B cell (primary cell): ENCODE measurements at regions not wholly inside any gene's neighbourhood (a gene's known extent, or its start where the extent isn't known, plus 50 kb on each side); places are given as distances from the start of the nearest gene placed in this dataset.

Source experiments
- ATAC-seq: fragments of 200-7000 bp; cut with Tn5 transposase; one replicate; pipeline ENCODE4 v1.10.0; 2021; ENCODE audit warnings: low read depth, mild to moderate bottlenecking, moderate number of reproducible peaks, moderate library complexity
- CTCF ChIA-PET: fragments of 350-600 bp; sonication (Branson Sonifier 250); formaldehyde crosslinking; loops from one replicate; lab custom pipeline; 2021; ENCODE audit warnings: antibody characterized with exemption, inconsistent platforms; lab: Charles Lee
- POLR2A ChIA-PET: fragments of 350-600 bp; sonication (Branson Sonifier 250); formaldehyde crosslinking; loops from one replicate; lab custom pipeline; 2021; ENCODE audit warnings: antibody characterized with exemption; lab: Charles Lee
- DNase-seq: peaks from one replicate; pipeline ENCODE4 v3.0.0; 2013
- H2AFZ ChIP-seq: 2 replicates; pipeline ENCODE4 v1.6.1; 2012; ENCODE audit warnings: mild to moderate bottlenecking, low read depth, low read length; ENCODE audit not compliant: insufficient read depth, poor library complexity, severe bottlenecking
- H3K27ac ChIP-seq, 2 donors: 1 replicate in 1 of 2; 2 replicates in 1 of 2; pipeline ENCODE4 v1.5.1; 2012 to 2013; ENCODE audit warnings: low read length in 2 of 2, mild to moderate bottlenecking in 2 of 2, moderate library complexity in 1 of 2
- H3K27me3 ChIP-seq, 4 experiments: fragments of 200-600 bp in 1 of 4; sonication (generic) in 1 of 4; replicated peaks in 1 of 4; 1 replicate in 2 of 4; 2 replicates in 2 of 4; pipeline versions ENCODE4 v1.6.1 to v1.7.0; 2013 to 2016; ENCODE audit warnings: low read length in 3 of 4, mild to moderate bottlenecking in 2 of 4, mixed read lengths in 1 of 4, moderate library complexity in 1 of 4; ENCODE audit not compliant: insufficient read depth in 4 of 4, control insufficient read depth in 3 of 4; ENCODE audit errors: control extremely low read depth in 1 of 4
- H3K36me3 ChIP-seq, 2 experiments: replicated peaks in 1 of 2; 1 replicate in 1 of 2; 2 replicates in 1 of 2; pipeline versions ENCODE4 v1.6.1 to v1.7.1; 2013; ENCODE audit warnings: low read length in 1 of 2; ENCODE audit not compliant: insufficient read depth in 2 of 2, control insufficient read depth in 1 of 2; ENCODE audit errors: control extremely low read depth in 1 of 2, extremely low read depth in 1 of 2
- H3K4me1 ChIP-seq, 2 donors: fragments of 200-600 bp in 1 of 2; sonication (generic) in 1 of 2; 1 replicate in 1 of 2; 2 replicates in 1 of 2; pipeline versions ENCODE4 v1.5.1 to v1.6.1; 2013 to 2017; ENCODE audit warnings: low read length in 2 of 2; ENCODE audit not compliant: control insufficient read depth in 2 of 2, insufficient read depth in 2 of 2
- H3K4me2 ChIP-seq: replicated peaks from 2 replicates; pipeline ENCODE3; 2012; ENCODE audit warnings: mild to moderate bottlenecking, low read depth, low read length; ENCODE audit not compliant: poor library complexity, severe bottlenecking
- H3K4me3 ChIP-seq, 5 experiments: fragments of 200-600 bp in 1 of 5; sonication (generic) in 1 of 5; 1 replicate in 3 of 5; 2 replicates in 2 of 5; pipeline versions ENCODE4 v1.5.1 to v1.7.0; 2011 to 2016; ENCODE audit warnings: low read length in 4 of 5, mild to moderate bottlenecking in 4 of 5, low read depth in 2 of 5, control low read depth in 1 of 5, moderate library complexity in 1 of 5; ENCODE audit not compliant: insufficient read depth in 1 of 5; ENCODE audit errors: control extremely low read depth in 1 of 5, extremely low read depth in 1 of 5
- H3K79me2 ChIP-seq: fragments of 200-600 bp; sonication (generic); one replicate; pipeline ENCODE4 v1.6.0; 2016; ENCODE audit warnings: low read length; ENCODE audit not compliant: control insufficient read depth, insufficient read depth
- H3K9ac ChIP-seq: fragments of 200-600 bp; sonication (generic); 2 replicates; pipeline ENCODE4 v1.6.1; 2017; ENCODE audit warnings: mild to moderate bottlenecking, low read length, moderate library complexity
- H3K9me3 ChIP-seq, 3 donors: one replicate each; pipeline versions ENCODE4 v1.6.1 to v1.7.1; 2013; ENCODE audit warnings: low read length in 2 of 3; ENCODE audit not compliant: control insufficient read depth in 2 of 3, insufficient read depth in 1 of 3; ENCODE audit errors: control extremely low read depth in 1 of 3
- H4K20me1 ChIP-seq: 2 replicates; pipeline ENCODE4 v1.6.0; 2012; ENCODE audit warnings: mild to moderate bottlenecking, low read length; ENCODE audit not compliant: insufficient read depth, control insufficient read depth, poor library complexity, severe bottlenecking
- H3K27ac Mint-ChIP-seq: one replicate; pipeline ENCODE4 v1.8.0; 2021; ENCODE audit warnings: mixed read lengths
- H3K27me3 Mint-ChIP-seq: one replicate; pipeline ENCODE4 v1.8.0; 2021; ENCODE audit warnings: mixed read lengths
- H3K4me1 Mint-ChIP-seq: one replicate; pipeline ENCODE4 v1.8.0; 2021; ENCODE audit warnings: mixed read lengths
- H3K4me3 Mint-ChIP-seq: one replicate; pipeline ENCODE4 v1.8.0; 2021; ENCODE audit warnings: mixed read lengths
- H3K9me3 Mint-ChIP-seq: one replicate; pipeline ENCODE4 v1.8.0; 2022; ENCODE audit warnings: mixed read lengths; ENCODE audit not compliant: insufficient read depth
- EZH2 ChIP-seq: IDR thresholded peaks from 2 replicates; pipeline ENCODE4 v1.6.1; 2012; ENCODE audit warnings: borderline replicate concordance, low read depth, mild to moderate bottlenecking, moderate library complexity, low read length; ENCODE audit not compliant: insufficient read depth, poor library complexity, severe bottlenecking
- WGBS: methylation state at CpG from one replicate; pipeline ENCODE4 v1.1.5; 2013; ENCODE audit warnings: missing lambda C conversion rate; ENCODE audit not compliant: insufficient coverage; 5-methylcytosine and 5-hydroxymethylcytosine counted together
- intact Hi-C: fragments of 100-400 bp; cut with micrococcal nuclease; formaldehyde crosslinking; loops from one replicate; pipeline ENCODE4 v1.10.0; 2022
- TF ChIP-seq, protein P1 (sequence below): fragments of 200-600 bp; IDR thresholded peaks from one replicate; pipeline ENCODE4 v1.8.0; 2022; ENCODE audit warnings: antibody characterized with exemption, mild to moderate bottlenecking

DNA sequence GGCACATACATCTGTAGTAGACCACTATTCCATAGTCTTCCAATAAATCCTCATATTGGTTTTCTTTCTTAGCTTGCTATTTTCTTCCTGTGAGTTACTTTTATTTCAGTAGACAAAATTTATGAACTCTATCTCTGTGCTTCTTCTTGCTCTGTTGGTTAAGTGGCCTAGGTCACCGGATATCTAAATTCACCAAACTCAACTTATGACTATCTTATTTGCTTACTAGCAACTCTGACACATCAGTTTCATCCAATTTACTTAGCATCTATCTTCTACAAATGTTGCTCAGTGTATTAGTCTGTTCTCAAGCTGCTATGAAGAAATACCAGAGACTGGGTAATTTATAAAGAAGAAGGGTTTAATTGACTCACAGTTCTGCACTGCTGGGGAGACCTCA is 432.5 kb upstream of the FSIP2 start:
- Histone ChIP-seq H3K4me2 (no peak overlapping the region), H3K4me3 (no peak overlapping the region), H3K79me2 (no peaks in the 10 kb centered on the region), H4K20me1 (no peaks in the 10 kb centered on the region), H3K4me1 (no peaks in the 10 kb centered on the region), H3K9ac (no peak overlapping the region), H3K27me3 (no peaks in the 10 kb centered on the region), H2AFZ (no peak overlapping the region), H3K9me3 (no peaks in the 10 kb centered on the region), H3K36me3 (no peaks in the 10 kb centered on the region), H3K27ac (no peak overlapping the region)
- H3K4me1 Mint-ChIP-seq = no peaks in the 10 kb centered on the region
- DNase-seq = no peak
- no CpG with 5 or more reads among the region's 1 CpG for WGBS
- intact Hi-C loops = no loop called here
- no peak for TF ChIP-seq EZH2
- TF ChIP-seq, protein P1, sequence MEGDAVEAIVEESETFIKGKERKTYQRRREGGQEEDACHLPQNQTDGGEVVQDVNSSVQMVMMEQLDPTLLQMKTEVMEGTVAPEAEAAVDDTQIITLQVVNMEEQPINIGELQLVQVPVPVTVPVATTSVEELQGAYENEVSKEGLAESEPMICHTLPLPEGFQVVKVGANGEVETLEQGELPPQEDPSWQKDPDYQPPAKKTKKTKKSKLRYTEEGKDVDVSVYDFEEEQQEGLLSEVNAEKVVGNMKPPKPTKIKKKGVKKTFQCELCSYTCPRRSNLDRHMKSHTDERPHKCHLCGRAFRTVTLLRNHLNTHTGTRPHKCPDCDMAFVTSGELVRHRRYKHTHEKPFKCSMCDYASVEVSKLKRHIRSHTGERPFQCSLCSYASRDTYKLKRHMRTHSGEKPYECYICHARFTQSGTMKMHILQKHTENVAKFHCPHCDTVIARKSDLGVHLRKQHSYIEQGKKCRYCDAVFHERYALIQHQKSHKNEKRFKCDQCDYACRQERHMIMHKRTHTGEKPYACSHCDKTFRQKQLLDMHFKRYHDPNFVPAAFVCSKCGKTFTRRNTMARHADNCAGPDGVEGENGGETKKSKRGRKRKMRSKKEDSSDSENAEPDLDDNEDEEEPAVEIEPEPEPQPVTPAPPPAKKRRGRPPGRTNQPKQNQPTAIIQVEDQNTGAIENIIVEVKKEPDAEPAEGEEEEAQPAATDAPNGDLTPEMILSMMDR = no peak
- no peaks in the 10 kb centered on the region for H3K9me3 Mint-ChIP-seq
- H3K27me3 Mint-ChIP-seq = no peaks in the 10 kb centered on the region
- ChIA-PET CTCF (no interaction called here), POLR2A (no interaction called here)
- no peak overlapping the region for H3K4me3 Mint-ChIP-seq
- H3K27ac Mint-ChIP-seq = no peak overlapping the region
- ATAC-seq = no peak

DNA sequence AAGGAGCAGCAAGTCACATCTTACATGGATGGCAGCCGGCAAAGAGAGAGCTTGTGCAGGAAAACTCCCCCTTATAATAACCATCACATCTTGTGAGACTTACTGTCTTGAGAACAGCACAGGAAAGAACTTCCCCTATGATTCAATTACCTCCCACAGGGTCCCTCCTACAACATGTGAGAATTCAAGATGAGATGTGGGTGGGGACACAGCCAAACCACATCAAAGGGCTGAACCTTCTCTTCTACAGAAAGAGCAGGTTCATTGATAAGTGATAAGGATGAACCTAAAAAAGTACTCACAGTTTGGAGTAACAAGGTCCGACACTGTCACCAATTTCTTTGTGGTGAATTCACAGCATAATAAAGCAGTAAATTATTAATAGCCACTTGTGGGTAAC is 422.2 kb upstream of the FSIP2 start:
- 80% methylated on average over 1 of the region's 2 CpGs for WGBS
- DNase-seq (no peak), ATAC-seq (no peak)
- H3K9me3 Mint-ChIP-seq = no peaks in the 10 kb centered on the region
- no peaks in the 10 kb centered on the region for H3K4me1 ChIP-seq
- no peak overlapping the region for H3K4me3 ChIP-seq
- H3K27me3 ChIP-seq = no peaks in the 10 kb centered on the region
- H3K4me3 Mint-ChIP-seq = no peak overlapping the region
- H2AFZ ChIP-seq = no peak overlapping the region
- no peak overlapping the region for H3K4me2 ChIP-seq
- no peak overlapping the region for H3K27ac ChIP-seq
- CTCF ChIA-PET = no interaction called here
- intact Hi-C loops = no loop called here
- H3K9ac ChIP-seq = no peak overlapping the region
- no peaks in the 10 kb centered on the region for H3K36me3 ChIP-seq
- no peaks in the 10 kb centered on the region for H4K20me1 ChIP-seq
- H3K4me1 Mint-ChIP-seq = no peaks in the 10 kb centered on the region
- no peak overlapping the region for H3K27ac Mint-ChIP-seq
- POLR2A ChIA-PET = no interaction called here
- H3K27me3 Mint-ChIP-seq = no peaks in the 10 kb centered on the region
- TF ChIP-seq EZH2 = no peak
- TF ChIP-seq, protein P1 = no peak
- no peaks in the 10 kb centered on the region for H3K79me2 ChIP-seq
- no peaks in the 10 kb centered on the region for H3K9me3 ChIP-seq
